Gastroesophageal sphincter (tissue), 3 donors: ENCODE measurements at regions not wholly inside any gene's neighbourhood (a gene's known extent, or its start where the extent isn't known, plus 50 kb on each side); places are given as distances from the start of the nearest gene placed in this dataset.

Source experiments
- CTCF ChIP-seq, 4 experiments: fragments of 200-600 bp in 2 of 4; fragments of 450-650 bp in 2 of 4; sonication (generic) in 1 of 4; IDR thresholded peaks; one replicate each; pipeline ENCODE4 v1.5.1; 2017 to 2019; ENCODE audit warnings: antibody characterized with exemption in 4 of 4, mild to moderate bottlenecking in 2 of 4, moderate library complexity in 2 of 4
- POLR2A ChIP-seq, 2 donors: fragments of 450-650 bp; IDR thresholded peaks; one replicate each; pipeline ENCODE4 v1.6.1; 2017; ENCODE audit warnings: antibody characterized with exemption in 2 of 2, mild to moderate bottlenecking in 2 of 2, moderate library complexity in 1 of 2

DNA sequence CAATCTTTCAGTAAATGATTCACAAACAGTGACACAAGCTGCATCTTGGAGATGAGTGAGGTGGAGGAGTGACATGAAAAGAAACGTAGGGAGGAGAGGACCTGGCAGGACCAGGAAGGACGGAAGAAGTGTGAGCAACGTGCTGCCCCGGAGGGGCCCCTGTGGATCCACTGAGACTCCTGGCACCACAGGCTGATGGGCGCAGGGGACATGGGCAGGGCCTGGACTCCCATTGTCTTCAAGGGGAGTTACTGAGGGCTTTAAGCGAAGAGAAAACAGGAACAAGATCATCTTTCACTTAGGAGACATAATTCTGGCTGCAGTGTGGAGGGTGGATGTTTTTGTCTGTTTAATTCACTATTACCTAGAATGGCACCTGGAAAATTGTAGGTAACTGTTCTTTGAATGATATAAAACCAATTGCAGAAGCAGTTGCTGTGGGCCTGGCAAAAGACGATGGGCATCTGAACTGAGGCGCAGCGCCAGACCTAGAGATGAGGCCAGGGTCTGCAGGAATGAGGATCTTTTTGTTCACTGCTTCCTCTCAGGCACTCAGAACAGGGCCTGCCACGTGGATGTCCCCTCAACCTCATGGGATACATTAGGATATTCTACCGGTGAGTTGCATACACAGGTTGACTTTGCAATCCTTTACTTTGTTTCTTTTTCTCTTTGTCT lies 156.4 kb downstream of the TMEM18 start:
- TF ChIP-seq CTCF (IDR thresholded peaks at IDR 0.05) = no peak
- TF ChIP-seq POLR2A (IDR thresholded peaks at IDR 0.05) = no peak
